ENCODE measurements at regions not wholly inside any gene's neighbourhood (a gene's known extent, or its start where the extent isn't known, plus 50 kb on each side); places are given as distances from the start of the nearest gene placed in this dataset.

GRCh38 chr11:116642481-116642880, 130.3 kb downstream of the BUD13 start:
- no peak for DNase-seq (ENCODE audit: low read depth)

GRCh38 chr11:116641561-116642045, 131.2 kb downstream of the BUD13 start:
- DNase-seq (ENCODE audit: low read depth), result no peak

GRCh38 chr11:116640641-116641402, 132.0 kb downstream of the BUD13 start:
- DNase-seq (ENCODE audit: low read depth), result no peak

- DNase-seq (ENCODE audit: low read depth), result no peak
Observed at GRCh38 chr11:116638463-116638862, 134.3 kb downstream of the BUD13 start.

GRCh38 chr11:116637766-116638165, 135.0 kb downstream of the BUD13 start:
- DNase-seq (ENCODE audit: low read depth), result no peak

GRCh38 chr11:116636341-116636929, 136.4 kb downstream of the BUD13 start:
- no peak for DNase-seq (ENCODE audit: low read depth)

- no peak for DNase-seq (ENCODE audit: low read depth)
Observed at GRCh38 chr11:116631201-116631600, 141.6 kb downstream of the BUD13 start.

GRCh38 chr11:116618461-116618860, 154.3 kb downstream of the BUD13 start:
- DNase-seq (ENCODE audit: low read depth), result no peak

- no peak for DNase-seq (ENCODE audit: low read depth)
Observed at GRCh38 chr11:116615211-116615865, 157.4 kb downstream of the BUD13 start.

GRCh38 chr11:116614306-116615210, 158.2 kb downstream of the BUD13 start:
- DNase-seq (ENCODE audit: low read depth), result no peak

- DNase-seq (ENCODE audit: low read depth), result no peak
Observed at GRCh38 chr11:116613206-116613875, 159.4 kb downstream of the BUD13 start.

- DNase-seq (ENCODE audit: low read depth), result no peak
Observed at GRCh38 chr11:116611998-116612620, 160.7 kb downstream of the BUD13 start.

GRCh38 chr11:116610190-116610589, 162.6 kb downstream of the BUD13 start:
- no peak for DNase-seq (ENCODE audit: low read depth)

- DNase-seq (ENCODE audit: low read depth), result no peak
Observed at GRCh38 chr11:116607027-116607426, 165.8 kb downstream of the BUD13 start.

- DNase-seq (ENCODE audit: low read depth), result no peak
Observed at GRCh38 chr11:116605543-116606459, 167.0 kb downstream of the BUD13 start.

- no peak for DNase-seq (ENCODE audit: low read depth)
Observed at GRCh38 chr11:116603728-116604323, 169.0 kb downstream of the BUD13 start.

- no peak for DNase-seq (ENCODE audit: low read depth)
Observed at GRCh38 chr11:116602637-116602942, 170.2 kb downstream of the BUD13 start.

- DNase-seq (ENCODE audit: low read depth), result no peak
Observed at GRCh38 chr11:116601814-116602636, 170.8 kb downstream of the BUD13 start.

GRCh38 chr11:116600930-116601329, 171.9 kb downstream of the BUD13 start:
- DNase-seq (ENCODE audit: low read depth), result no peak
